ENCODE measurements at regions not wholly inside any gene's neighbourhood (a gene's known extent, or its start where the extent isn't known, plus 50 kb on each side); places are given as distances from the start of the nearest gene placed in this dataset.

GRCh38 chr1:79694241-79694640, 687.7 kb upstream of the ADGRL4 start:
- intact Hi-C loops (cut with DNase I) = no loop called here
- Histone ChIP-seq H3K9me3 (no peaks in the 10 kb centered on the region), H3K27me3 (no peaks in the 10 kb centered on the region), H3K36me3 (no peaks in the 10 kb centered on the region), H3K4me3 (no peak overlapping the region), H3K4me1 (no peaks in the 10 kb centered on the region), H3K27ac (no peak overlapping the region)
- DNase-seq = no peak
- WGBS, 2 donors = 50 to 100% methylated on average over 1 of the region's 1 CpG
- TF ChIP-seq POLR2A (IDR thresholded peaks at IDR 0.05) = no peak
- TF ChIP-seq CTCF (IDR thresholded peaks at IDR 0.05) = no peak

GRCh38 chr1:79693441-79694114, 687.0 kb upstream of the ADGRL4 start:
- Histone ChIP-seq H3K4me1 (no peaks in the 10 kb centered on the region), H3K27ac (no peak overlapping the region), H3K27me3 (no peaks in the 10 kb centered on the region), H3K9me3 (no peaks in the 10 kb centered on the region), H3K36me3 (no peaks in the 10 kb centered on the region), H3K4me3 (no peak overlapping the region)
- WGBS, 2 donors = 27 to 47% methylated on average over 2 of the region's 2 CpGs
- TF ChIP-seq POLR2A (IDR thresholded peaks at IDR 0.05) (no peak), CTCF (IDR thresholded peaks at IDR 0.05) (no peak)
- DNase-seq = no peak
- intact Hi-C loops (cut with DNase I) = no loop called here

- intact Hi-C loops (cut with DNase I) = no loop called here
- Histone ChIP-seq H3K27ac (no peak overlapping the region), H3K36me3 (no peaks in the 10 kb centered on the region), H3K9me3 (no peaks in the 10 kb centered on the region), H3K4me1 (no peaks in the 10 kb centered on the region), H3K4me3 (no peak overlapping the region), H3K27me3 (no peaks in the 10 kb centered on the region)
- TF ChIP-seq CTCF (IDR thresholded peaks at IDR 0.05) (no peak), POLR2A (IDR thresholded peaks at IDR 0.05) (no peak)
- no peak for DNase-seq
Observed at GRCh38 chr1:79692519-79692918, 686.0 kb upstream of the ADGRL4 start.

- Histone ChIP-seq H3K27me3 (no peaks in the 10 kb centered on the region), H3K27ac (no peak overlapping the region), H3K4me3 (no peak overlapping the region), H3K4me1 (no peaks in the 10 kb centered on the region), H3K36me3 (no peaks in the 10 kb centered on the region), H3K9me3 (no peaks in the 10 kb centered on the region)
- DNase-seq = no peak
- WGBS, 2 donors = 55 to 58% methylated on average over 2 of the region's 2 CpGs
- intact Hi-C loops (cut with DNase I) = no loop called here
- TF ChIP-seq CTCF (IDR thresholded peaks at IDR 0.05) (no peak), POLR2A (IDR thresholded peaks at IDR 0.05) (no peak)
Observed at GRCh38 chr1:79688932-79689331, 682.4 kb upstream of the ADGRL4 start.

- no peaks in the 10 kb centered on the region for H3K4me1 ChIP-seq
- no peak for TF ChIP-seq POLR2A (IDR thresholded peaks at IDR 0.05)
- no peak for TF ChIP-seq CTCF (IDR thresholded peaks at IDR 0.05)
- DNase-seq = no peak
- intact Hi-C loops (cut with DNase I) = no loop called here
- H3K36me3 ChIP-seq = no peaks in the 10 kb centered on the region
- H3K4me3 ChIP-seq = no peak overlapping the region
- H3K27ac ChIP-seq = no peak overlapping the region
- H3K27me3 ChIP-seq = no peaks in the 10 kb centered on the region
- H3K9me3 ChIP-seq = peaks cover 0 to 5% (median 0%) of the 10 kb centered on the region in 3 donors
Observed at GRCh38 chr1:79683420-79683819, 676.9 kb upstream of the ADGRL4 start.
